ENCODE measurements at regions not wholly inside any gene's neighbourhood (a gene's known extent, or its start where the extent isn't known, plus 50 kb on each side); places are given as distances from the start of the nearest gene placed in this dataset.

DNA sequence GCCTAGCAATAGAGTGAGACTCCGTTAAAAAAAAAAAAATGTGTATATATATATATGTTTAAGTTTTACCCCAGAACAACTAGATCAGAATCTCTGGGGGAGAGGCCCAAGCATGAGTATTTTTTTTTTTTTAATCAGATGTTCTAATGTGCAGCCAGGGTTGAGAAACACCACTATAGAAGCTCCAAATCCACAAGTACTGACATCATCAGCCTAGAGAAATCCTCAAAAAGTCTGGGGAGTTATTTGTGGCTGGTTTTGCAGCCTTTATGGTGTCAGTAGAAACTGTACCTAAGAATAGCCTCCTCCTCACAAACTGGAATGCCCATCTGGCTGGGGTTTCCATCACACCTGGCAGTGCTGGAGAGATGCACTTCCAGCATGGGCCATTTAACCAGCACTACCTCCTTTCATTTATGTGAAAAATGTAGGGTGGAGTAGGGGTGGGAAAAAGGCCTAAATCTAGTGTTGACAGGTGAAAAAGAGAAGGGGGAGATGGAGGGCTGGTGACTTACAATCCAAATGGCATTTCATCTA is 93.5 kb downstream of the CBLL2 start:
- CTCF ChIA-PET: no interaction called here
- no TSS peak for BruUV-seq (replicated peaks)

GRCh38 chrX:22366906-22367305 is 94.2 kb downstream of the CBLL2 start:
- Histone ChIP-seq H4K20me1 (replicated peaks; ENCODE audit: control insufficient read depth, extremely low read depth, insufficient read depth, low read length) (no peaks in the 10 kb centered on the region), H3K4me3 (replicated peaks in 1 of 3; ENCODE audit: insufficient read depth in 1 of 3, low read depth in 1 of 3, low read length in 3 of 3) (no peak overlapping the region), H3K27me3 (ENCODE audit: control insufficient read depth in 2 of 2, insufficient read depth in 2 of 2, low read length in 2 of 2) (no peaks in the 10 kb centered on the region), H3K9ac (replicated peaks; ENCODE audit: extremely low read depth, insufficient read depth, low read length) (no peak overlapping the region), H3K9me3 (replicated peaks; ENCODE audit: control insufficient read depth, insufficient read depth, low read length) (no peaks in the 10 kb centered on the region), H3K79me2 (ENCODE audit: control insufficient read depth, insufficient read depth, low read length) (no peaks in the 10 kb centered on the region), H3K9me1 (replicated peaks; ENCODE audit: control insufficient read depth, extremely low read depth, insufficient read depth, low read length) (no peaks in the 10 kb centered on the region), H2AFZ (ENCODE audit: low read depth, low read length) (no peak overlapping the region), H3K4me2 (ENCODE audit: insufficient read depth, low read length) (no peak overlapping the region), H3K4me1 (ENCODE audit: control insufficient read depth, extremely low read depth, insufficient read depth, low read length) (peaks cover 14% of the 10 kb centered on the region), H3K27ac (ENCODE audit: insufficient read depth, low read depth, low read length) (no peak overlapping the region), H3K36me3 (ENCODE audit: control insufficient read depth in 2 of 2, extremely low read depth in 1 of 2, insufficient read depth in 2 of 2, low read length in 2 of 2) (no peaks in the 10 kb centered on the region)
- no TSS peak for BruUV-seq (replicated peaks)
- FAIRE-seq: peak; percentile 50
- POLR2A ChIA-PET: no interaction called here
- no peak for DNase-seq (ENCODE audit: low read depth, low spot score)
- no peak for TF ChIP-seq POLR2AphosphoS5 (IDR thresholded peaks at IDR 0.05; ENCODE audit: insufficient read depth, low read depth, low read length)
- TF ChIP-seq FOS (IDR thresholded peaks at IDR 0.05; ENCODE audit: borderline replicate concordance, insufficient read depth, low read length): no peak
- TF ChIP-seq CTCF (IDR thresholded peaks at IDR 0.05; ENCODE audit: extremely low read depth in 1 of 2, insufficient read depth in 1 of 2, low read depth in 1 of 2, low read length in 2 of 2): no peak
- TF ChIP-seq MAX (IDR thresholded peaks at IDR 0.05; ENCODE audit: insufficient read depth, insufficient read length): no peak
- no peak for TF ChIP-seq EZH2 (IDR thresholded peaks at IDR 0.05; ENCODE audit: borderline replicate concordance, low read depth, low read length, severe bottlenecking)
- TF ChIP-seq POLR2A (IDR thresholded peaks at IDR 0.05; ENCODE audit: low read depth, low read length): no peak
- no peak for TF ChIP-seq GATA2 (IDR thresholded peaks at IDR 0.05; ENCODE audit: insufficient read depth, insufficient read length, low read depth, low read length)
- TF ChIP-seq JUN (IDR thresholded peaks at IDR 0.05; ENCODE audit: borderline replicate concordance, insufficient read depth, insufficient read length, low read depth): no peak
- no peak for TF ChIP-seq MYC (IDR thresholded peaks at IDR 0.05; ENCODE audit: low read depth, low read length)
- CTCF ChIA-PET: no interaction called here
- dilution Hi-C loops (cut with MboI; ENCODE audit: extremely low pct_ligation_motif_present, low sequenced_read_pairs) (no loop called here), intact Hi-C loops (cut with micrococcal nuclease) (no loop called here)

More for the DNA sequence above, 93.5 kb downstream of the CBLL2 start:
- Histone ChIP-seq H2AFZ (ENCODE audit: low read depth, low read length) (no peak overlapping the region), H3K9me3 (replicated peaks; ENCODE audit: control insufficient read depth, insufficient read depth, low read length) (no peaks in the 10 kb centered on the region), H3K27ac (ENCODE audit: insufficient read depth, low read depth, low read length) (no peak overlapping the region), H3K9ac (replicated peaks; ENCODE audit: extremely low read depth, insufficient read depth, low read length) (no peak overlapping the region), H3K4me3 (replicated peaks in 1 of 3; ENCODE audit: insufficient read depth in 1 of 3, low read depth in 1 of 3, low read length in 3 of 3) (no peak overlapping the region), H3K79me2 (ENCODE audit: control insufficient read depth, insufficient read depth, low read length) (no peaks in the 10 kb centered on the region), H3K36me3 (ENCODE audit: control insufficient read depth in 2 of 2, extremely low read depth in 1 of 2, insufficient read depth in 2 of 2, low read length in 2 of 2) (no peaks in the 10 kb centered on the region), H3K9me1 (replicated peaks; ENCODE audit: control insufficient read depth, extremely low read depth, insufficient read depth, low read length) (no peaks in the 10 kb centered on the region), H3K4me1 (ENCODE audit: control insufficient read depth, extremely low read depth, insufficient read depth, low read length) (peaks cover 14% of the 10 kb centered on the region), H3K4me2 (ENCODE audit: insufficient read depth, low read length) (no peak overlapping the region), H4K20me1 (replicated peaks; ENCODE audit: control insufficient read depth, extremely low read depth, insufficient read depth, low read length) (no peaks in the 10 kb centered on the region), H3K27me3 (ENCODE audit: control insufficient read depth in 2 of 2, insufficient read depth in 2 of 2, low read length in 2 of 2) (no peaks in the 10 kb centered on the region)
- POLR2A ChIA-PET: no interaction called here
- FAIRE-seq (no peak), DNase-seq (ENCODE audit: low read depth, low spot score) (no peak)
- dilution Hi-C loops (cut with MboI; ENCODE audit: extremely low pct_ligation_motif_present, low sequenced_read_pairs) (no loop called here), intact Hi-C loops (cut with micrococcal nuclease) (no loop called here)
- no peak for TF ChIP-seq POLR2AphosphoS5 (IDR thresholded peaks at IDR 0.05; ENCODE audit: insufficient read depth, low read depth, low read length)
- no peak for TF ChIP-seq GATA2 (IDR thresholded peaks at IDR 0.05; ENCODE audit: insufficient read depth, insufficient read length, low read depth, low read length)
- TF ChIP-seq JUN (IDR thresholded peaks at IDR 0.05; ENCODE audit: borderline replicate concordance, insufficient read depth, insufficient read length, low read depth): no peak
- TF ChIP-seq MAX (IDR thresholded peaks at IDR 0.05; ENCODE audit: insufficient read depth, insufficient read length): no peak
- TF ChIP-seq POLR2A (IDR thresholded peaks at IDR 0.05; ENCODE audit: low read depth, low read length): no peak
- no peak for TF ChIP-seq EZH2 (IDR thresholded peaks at IDR 0.05; ENCODE audit: borderline replicate concordance, low read depth, low read length, severe bottlenecking)
- TF ChIP-seq FOS (IDR thresholded peaks at IDR 0.05; ENCODE audit: borderline replicate concordance, insufficient read depth, low read length): no peak
